Neural cell (in vitro differentiated cells): ENCODE measurements at regions not wholly inside any gene's neighbourhood (a gene's known extent, or its start where the extent isn't known, plus 50 kb on each side); places are given as distances from the start of the nearest gene placed in this dataset.

Source experiments
- EP300 ChIP-seq: fragments of 450-650 bp; conservative IDR thresholded peaks from 2 replicates; pipeline ENCODE4 v1.6.1; 2014; ENCODE audit warnings: antibody characterized with exemption, mild to moderate bottlenecking, moderate library complexity; ENCODE audit not compliant: poor library complexity, severe bottlenecking
- EZH2 ChIP-seq: fragments of 200-600, 300-800 bp; shearing (Covaris generic), sonication (generic); IDR thresholded peaks from 2 replicates; pipeline ENCODE4 v1.6.1; 2014; ENCODE audit warnings: antibody characterized with exemption, low read length, borderline replicate concordance, mild to moderate bottlenecking; ENCODE audit not compliant: insufficient read depth, poor library complexity, severe bottlenecking
- TF ChIP-seq, protein P1 (sequence below): fragments of 450-650 bp; IDR thresholded peaks from 2 replicates; pipeline ENCODE4 v1.5.1; 2014; ENCODE audit warnings: antibody characterized with exemption, mild to moderate bottlenecking, moderate library complexity; ENCODE audit not compliant: poor library complexity, severe bottlenecking

DNA sequence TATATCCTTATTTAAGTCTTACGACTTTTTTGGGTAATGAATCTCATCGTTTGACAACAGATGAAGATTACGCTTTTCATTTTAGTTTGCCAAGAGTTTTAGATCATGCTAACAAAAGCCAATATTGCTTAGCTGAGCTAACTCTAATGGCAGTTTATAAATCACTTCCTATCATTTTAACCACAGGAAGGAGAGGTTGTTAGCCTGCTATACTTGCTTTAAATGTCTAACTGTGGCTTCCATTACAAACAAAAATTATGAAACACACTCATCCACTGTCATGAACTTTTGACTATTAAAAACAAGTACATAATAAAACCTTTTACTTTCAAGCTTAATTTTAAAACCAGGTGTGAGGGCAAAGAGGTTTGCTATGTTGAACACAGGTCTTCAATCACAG is 53.7 kb upstream of the ANKH start:
- no peak for TF ChIP-seq EZH2
- TF ChIP-seq EP300, result no peak
- TF ChIP-seq, protein P1, sequence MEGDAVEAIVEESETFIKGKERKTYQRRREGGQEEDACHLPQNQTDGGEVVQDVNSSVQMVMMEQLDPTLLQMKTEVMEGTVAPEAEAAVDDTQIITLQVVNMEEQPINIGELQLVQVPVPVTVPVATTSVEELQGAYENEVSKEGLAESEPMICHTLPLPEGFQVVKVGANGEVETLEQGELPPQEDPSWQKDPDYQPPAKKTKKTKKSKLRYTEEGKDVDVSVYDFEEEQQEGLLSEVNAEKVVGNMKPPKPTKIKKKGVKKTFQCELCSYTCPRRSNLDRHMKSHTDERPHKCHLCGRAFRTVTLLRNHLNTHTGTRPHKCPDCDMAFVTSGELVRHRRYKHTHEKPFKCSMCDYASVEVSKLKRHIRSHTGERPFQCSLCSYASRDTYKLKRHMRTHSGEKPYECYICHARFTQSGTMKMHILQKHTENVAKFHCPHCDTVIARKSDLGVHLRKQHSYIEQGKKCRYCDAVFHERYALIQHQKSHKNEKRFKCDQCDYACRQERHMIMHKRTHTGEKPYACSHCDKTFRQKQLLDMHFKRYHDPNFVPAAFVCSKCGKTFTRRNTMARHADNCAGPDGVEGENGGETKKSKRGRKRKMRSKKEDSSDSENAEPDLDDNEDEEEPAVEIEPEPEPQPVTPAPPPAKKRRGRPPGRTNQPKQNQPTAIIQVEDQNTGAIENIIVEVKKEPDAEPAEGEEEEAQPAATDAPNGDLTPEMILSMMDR, result no peak
